D721Med (cell line): ENCODE measurements at regions not wholly inside any gene's neighbourhood (a gene's known extent, or its start where the extent isn't known, plus 50 kb on each side); places are given as distances from the start of the nearest gene placed in this dataset.

ENCODE experiments used
- DNase-seq: peaks from one replicate; pipeline ENCODE4 v3.0.0; 2011; ENCODE audit warnings: low spot score; ENCODE audit not compliant: insufficient read length
- FAIRE-seq: peaks from 2 replicates; lab custom pipeline; 2011; peaks lifted over from hg19 to GRCh38; lab: Jason Lieb, UNC
- TF ChIP-seq, protein P1 (sequence below): IDR thresholded peaks from 2 replicates; pipeline ENCODE4 v1.5.1; 2012; ENCODE audit warnings: mild to moderate bottlenecking, control low read depth; ENCODE audit not compliant: insufficient read depth; ENCODE audit errors: missing control alignments

DNA sequence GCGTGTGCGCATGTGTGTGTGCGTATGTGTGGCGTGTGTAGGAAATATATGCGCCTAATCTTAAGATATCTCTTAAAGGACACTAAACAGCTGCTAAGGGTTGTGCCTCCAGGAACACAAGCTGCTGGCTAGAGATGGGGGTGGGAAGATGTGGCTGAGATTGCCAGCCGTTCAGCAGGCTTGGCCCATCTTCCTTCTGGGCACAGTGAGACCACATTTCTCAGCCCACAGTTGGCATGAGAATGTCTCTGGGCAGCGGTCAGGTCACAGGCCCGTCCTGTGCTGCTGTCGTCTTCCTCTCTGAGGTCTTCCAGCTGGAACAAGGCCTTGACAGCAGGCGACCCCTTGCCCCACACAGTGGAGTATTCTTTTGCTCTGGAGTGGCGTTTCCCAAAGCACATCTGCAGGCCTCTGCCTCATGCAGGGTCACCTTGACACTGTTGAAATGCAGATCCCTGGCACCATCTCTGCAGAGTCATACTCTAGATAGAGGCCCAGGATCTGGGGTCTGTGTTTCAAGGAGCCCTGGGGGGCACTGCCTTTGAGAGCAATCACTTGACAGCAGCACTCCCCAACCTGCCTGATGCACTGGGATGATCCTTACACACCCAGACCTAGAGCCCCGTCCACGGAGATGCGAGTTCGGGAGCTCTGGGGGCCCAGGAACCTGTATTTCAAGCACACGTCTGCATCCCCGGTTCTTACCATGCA, 335.5 kb upstream of the SFSWAP start:
- DNase-seq (no peak), FAIRE-seq (no peak)
- TF ChIP-seq, protein P1, sequence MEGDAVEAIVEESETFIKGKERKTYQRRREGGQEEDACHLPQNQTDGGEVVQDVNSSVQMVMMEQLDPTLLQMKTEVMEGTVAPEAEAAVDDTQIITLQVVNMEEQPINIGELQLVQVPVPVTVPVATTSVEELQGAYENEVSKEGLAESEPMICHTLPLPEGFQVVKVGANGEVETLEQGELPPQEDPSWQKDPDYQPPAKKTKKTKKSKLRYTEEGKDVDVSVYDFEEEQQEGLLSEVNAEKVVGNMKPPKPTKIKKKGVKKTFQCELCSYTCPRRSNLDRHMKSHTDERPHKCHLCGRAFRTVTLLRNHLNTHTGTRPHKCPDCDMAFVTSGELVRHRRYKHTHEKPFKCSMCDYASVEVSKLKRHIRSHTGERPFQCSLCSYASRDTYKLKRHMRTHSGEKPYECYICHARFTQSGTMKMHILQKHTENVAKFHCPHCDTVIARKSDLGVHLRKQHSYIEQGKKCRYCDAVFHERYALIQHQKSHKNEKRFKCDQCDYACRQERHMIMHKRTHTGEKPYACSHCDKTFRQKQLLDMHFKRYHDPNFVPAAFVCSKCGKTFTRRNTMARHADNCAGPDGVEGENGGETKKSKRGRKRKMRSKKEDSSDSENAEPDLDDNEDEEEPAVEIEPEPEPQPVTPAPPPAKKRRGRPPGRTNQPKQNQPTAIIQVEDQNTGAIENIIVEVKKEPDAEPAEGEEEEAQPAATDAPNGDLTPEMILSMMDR: no peak

DNA sequence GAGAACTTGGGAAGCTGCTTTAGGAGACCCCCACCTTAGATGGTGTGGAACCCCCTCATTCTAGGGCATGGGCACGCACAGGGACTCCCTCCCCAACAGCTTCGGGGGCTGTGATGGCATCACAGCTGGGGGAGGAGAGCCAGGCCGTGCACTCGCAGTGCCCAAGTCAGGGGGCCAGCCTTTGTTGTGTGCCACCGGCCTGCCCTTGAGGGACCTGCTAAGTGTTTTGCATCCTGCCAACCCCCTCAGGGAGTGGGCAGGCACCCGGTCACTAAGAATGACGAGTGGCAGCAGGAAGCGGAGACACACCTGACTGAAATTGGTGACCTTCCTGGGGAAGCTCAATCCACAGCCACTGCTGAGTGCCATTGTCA, 334.9 kb upstream of the SFSWAP start:
- TF ChIP-seq, protein P1: no peak
- DNase-seq (no peak), FAIRE-seq (no peak)

DNA sequence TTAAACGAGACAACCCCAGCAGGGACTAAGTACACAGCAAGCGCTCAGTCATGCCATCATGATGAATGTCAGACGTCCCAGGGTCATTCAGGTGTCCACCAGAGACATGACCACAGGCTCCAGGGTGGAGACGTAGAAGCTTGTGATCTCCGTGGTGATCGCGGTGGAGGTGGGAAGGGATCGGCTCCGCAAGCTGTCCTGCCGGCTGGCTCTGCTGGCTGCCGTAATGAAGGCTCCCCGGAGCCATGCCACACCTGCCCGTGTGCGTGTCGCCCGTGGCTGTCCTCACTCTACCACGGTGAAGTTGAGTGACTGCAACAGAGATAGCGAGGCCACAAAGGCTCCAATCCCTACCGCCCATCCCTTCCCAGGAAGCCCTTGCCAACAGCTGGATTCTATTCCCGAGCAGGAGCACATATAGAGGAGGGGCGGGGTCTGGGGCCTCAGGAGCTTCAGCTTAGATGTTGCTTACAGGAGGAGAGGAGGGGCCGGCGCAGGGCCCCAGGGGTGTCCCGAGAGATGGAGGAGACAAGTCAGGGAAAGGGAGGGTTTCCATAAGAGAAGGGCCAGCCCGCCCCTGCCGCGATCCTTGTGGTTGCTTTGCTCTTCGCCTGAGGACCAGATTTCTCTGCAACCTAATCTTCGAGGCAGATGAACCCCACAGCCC, 332.6 kb upstream of the SFSWAP start:
- FAIRE-seq (no peak), DNase-seq (no peak)
- TF ChIP-seq, protein P1: no peak

DNA sequence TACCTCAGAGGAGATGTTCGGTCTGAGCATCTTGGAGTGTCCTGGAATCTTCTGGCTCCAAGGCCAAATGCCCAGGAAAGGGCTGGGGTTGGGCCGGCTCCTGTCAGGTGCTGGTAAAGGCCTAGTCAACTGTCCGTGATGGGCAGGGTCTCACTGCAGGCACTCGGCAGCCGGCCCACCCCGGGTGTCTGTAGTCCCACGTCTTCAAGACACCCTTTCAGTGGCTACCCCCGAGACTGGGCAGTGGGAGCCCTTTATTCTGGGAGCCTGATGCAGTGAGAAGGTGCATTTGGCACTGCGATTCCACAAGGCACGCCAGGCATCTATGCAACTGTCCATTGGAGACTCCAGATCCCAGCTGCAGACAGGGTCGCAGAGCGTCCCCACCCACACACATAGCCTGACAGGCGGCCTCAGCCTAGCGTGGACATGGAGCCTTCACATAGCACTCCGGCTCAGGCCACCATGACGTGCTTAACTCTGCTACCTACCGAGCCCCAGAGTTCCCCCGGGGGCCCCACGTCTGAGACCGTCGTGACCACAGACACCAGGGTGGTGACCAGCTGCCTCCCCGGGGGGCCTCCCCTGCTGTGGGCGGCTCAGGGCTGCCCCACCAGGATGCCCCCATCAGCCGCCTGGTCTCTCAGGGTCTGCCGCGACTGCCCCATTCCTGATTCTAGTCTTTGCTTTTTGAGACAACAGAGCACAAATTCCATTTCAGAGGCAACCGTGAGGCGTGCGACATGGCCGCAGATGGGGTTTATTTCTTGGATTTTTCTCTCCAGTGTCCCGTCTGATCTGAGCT, 331.8 kb upstream of the SFSWAP start:
- TF ChIP-seq, protein P1: no peak
- DNase-seq: no peak

DNA sequence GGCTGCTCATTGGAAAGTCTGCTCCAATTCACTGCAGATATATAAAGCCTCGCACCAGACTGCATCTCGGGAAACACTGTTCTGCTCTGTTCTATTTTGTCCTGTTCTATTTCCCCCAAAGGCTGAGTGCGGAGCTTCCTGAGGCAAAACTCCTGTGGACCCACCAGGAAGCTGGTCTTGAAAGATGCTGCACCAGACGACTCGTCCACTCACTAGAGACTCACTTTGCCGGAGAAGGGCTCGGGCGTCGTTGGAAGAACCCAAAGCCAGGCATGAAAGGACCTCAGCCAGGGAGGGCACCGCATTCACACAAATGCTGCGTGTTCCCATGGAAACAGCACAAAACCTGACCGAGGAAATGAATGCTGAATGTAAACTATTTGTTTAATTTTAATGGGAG, 331.2 kb upstream of the SFSWAP start:
- DNase-seq (no peak), FAIRE-seq (no peak)
- TF ChIP-seq, protein P1: no peak

More for the DNA sequence above, 331.8 kb upstream of the SFSWAP start:
- no peak for FAIRE-seq

DNA sequence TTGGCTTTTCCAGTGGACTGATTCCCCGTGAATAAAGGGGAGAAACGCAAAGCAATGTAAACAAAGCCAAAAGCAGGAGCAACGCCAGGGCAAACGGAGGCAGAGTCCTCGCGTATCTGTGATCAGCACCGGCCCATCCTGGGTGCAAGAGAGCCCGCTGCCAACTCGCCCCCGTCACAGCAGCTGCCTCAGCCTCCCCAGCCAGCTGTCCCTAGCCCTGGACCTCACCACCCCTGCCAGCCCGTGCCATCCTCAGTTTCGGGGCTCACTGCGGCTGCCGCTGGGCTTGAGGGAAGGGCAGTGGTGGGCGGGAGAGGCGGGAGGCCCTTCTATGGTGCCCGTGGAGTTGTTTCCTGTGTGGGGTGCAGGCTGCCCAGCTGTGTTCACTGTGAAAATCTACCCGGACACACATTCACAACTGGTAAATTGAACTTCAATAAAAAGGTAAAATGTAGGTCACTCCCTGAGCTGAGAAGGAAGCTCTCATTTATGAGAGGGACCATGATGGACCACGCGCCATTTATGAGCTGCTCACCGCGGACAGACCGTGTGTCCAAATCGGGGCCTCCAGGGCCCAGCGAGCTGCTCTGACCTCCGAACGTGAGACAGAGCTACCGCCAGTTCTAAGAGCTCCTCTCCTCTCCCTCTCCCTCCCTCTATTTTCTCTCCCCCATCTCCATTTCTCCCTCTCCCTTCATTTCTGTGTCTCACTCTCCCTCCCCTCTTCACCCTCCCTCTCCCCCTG, 330.5 kb upstream of the SFSWAP start:
- no peak for DNase-seq
- TF ChIP-seq, protein P1: no peak
- no peak for FAIRE-seq
